T-helper 1 cell (primary cell): ENCODE measurements at regions not wholly inside any gene's neighbourhood (a gene's known extent, or its start where the extent isn't known, plus 50 kb on each side); places are given as distances from the start of the nearest gene placed in this dataset.
A peak's percentile ranks its signal among the peaks of the same experiment; 100 is the strongest.
"Not testable (repeated sequence)": the region's sequence is repeated elsewhere in the genome, so short reads cannot be mapped to it uniquely, and the experiment has no call there.

Source experiments
- DNase-seq, 5 donors: peaks; one replicate each; pipeline ENCODE4 v3.0.0-alpha.2; 2012 to 2020

DNA sequence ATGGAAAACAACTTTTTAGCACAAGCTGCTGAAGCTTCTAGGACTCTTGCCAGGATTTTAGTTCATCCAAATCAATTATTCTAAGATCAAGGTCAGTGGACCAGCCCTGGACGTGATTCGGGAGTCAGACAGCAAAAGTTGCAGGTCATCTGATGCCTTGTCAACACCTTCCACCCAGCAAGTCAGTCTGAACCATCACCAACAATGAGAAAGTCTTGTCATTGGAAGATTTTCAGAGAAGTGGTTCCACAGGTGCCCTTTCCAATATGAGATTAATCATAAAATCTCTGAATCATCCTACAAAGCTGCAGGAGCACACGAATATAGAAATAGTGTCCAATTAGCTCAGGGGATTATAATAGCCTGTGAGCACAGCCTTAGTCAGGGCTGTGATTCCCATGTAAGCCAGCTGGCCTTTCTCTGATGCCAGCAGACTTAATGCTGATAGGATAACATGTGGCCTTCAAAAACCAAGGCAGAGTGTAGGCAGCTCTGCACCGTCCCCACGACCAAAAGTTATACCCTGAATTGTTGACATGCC, 445.0 kb upstream of the TRPC7 start:
- no peak for DNase-seq

DNA sequence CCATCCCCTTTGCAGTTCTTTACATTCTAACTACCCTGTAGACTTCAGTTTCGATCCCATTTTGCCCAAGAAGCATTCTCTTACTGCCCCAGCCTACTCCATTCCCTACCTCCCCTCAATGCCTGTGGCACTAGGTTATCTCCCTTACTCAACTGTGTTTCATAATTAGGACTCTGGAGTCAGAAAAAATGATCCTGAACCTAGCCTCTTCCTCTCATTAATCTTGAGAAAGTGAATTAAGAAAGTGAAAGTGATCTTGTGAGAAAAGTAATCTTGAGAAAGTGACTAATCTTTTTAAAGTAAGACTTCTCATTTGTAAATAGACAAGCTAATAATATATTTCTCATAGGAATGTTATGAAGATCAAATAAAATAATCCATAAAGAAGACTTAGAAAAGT, 444.0 kb upstream of the TRPC7 start:
- no peak for DNase-seq

DNA sequence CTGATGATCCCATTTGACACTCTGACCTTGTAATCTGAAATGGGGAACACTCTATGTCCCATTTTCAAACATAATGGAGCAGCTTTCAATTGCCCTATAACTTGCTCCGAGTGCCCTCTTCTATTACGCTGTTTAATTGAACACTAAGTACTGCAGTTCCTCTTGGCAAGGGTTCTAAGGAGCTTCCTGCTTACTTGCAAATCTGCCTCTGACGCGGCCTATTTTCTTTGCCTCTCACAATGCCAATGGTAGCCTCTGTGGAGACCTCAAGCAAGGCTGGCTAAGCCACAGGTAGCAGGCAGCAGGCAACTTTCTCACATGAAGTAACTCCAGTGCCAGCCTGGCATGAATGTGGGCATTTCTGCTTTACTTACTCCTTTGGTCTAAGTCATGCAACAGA, 443.4 kb upstream of the TRPC7 start:
- DNase-seq, result no peak

DNA sequence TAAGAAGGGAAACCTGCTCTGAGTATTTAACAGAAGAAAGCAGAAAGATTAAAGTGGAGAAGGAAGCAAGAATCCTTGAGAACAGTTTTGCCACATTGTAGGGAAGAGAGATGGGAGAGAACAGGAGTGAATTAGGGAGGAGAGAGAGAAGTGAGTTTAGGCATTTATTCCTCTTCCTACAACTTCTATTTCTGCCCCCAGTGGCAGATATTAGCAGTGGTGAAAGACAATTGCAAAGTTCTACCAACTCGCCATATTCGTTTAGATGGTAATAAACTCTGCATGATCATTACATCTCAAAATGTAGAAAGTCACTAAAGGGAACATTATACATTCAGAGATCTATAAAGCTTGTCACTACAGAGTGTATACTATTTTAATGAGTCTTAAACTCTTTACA, 440.1 kb upstream of the TRPC7 start:
- DNase-seq, result no peak

DNA sequence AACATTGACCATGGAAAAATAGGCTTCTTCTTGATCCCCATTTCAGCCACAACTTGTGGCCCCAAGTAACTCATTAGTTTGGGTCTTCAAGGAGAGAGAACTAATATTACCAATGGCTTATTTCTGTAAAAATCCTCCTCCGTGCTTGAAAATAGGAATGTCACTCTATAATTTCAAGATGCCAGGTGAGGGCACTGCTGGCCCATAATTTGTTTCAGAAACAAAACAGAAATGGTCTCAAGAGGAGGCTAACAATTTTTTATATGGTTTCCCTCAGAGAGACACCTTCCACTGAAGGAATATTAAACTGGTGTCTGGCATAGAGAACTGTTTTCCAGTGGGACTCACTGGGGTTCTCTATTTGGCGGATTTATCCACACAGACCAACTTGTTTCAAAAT, 437.0 kb upstream of the TRPC7 start:
- DNase-seq, result no peak

DNA sequence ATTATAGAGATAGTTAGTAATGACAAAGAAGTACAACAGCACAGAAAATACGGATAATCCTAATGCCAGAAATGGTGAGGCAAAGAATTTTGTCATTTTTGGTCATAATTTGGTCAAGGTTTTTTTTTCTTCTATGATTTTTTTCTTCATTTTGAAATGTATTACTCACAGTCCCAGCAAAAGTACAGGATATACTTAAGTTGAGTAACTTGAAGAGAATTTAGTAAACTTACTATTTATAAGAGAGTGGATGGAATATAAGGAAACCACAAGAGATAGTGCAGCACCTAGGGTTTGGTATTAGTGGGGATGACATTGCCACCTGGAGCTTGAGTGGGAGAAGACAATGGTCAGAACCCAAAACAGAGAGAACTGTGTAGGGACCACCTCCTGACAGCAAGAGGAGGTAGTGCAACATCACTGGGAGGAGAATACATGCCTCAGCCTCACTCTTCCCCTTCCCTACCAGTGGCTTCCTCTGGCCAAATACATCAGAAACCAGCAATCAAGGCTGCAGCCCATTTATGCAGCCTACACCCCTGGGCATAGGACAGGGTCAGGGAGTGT, 434.5 kb upstream of the TRPC7 start:
- no peak for DNase-seq

DNA sequence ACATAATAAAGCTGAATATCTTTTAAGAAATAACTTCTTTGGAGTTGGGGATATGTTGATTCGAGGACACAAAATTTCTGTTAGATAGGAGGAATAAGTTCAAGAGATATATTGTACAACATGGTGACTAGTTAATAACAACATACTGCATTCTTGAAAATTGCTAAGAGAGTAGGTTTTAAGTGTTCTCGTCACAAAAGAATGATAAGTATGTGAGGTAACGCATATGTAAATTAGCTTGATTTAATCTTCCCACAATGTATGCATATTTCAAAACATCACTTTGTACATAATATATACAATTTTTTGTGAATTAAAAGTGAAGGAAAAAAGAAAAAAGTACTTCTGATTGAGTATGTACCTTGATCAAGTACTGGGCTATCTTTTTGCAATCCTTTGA, 428.0 kb upstream of the TRPC7 start:
- DNase-seq, result no peak

DNA sequence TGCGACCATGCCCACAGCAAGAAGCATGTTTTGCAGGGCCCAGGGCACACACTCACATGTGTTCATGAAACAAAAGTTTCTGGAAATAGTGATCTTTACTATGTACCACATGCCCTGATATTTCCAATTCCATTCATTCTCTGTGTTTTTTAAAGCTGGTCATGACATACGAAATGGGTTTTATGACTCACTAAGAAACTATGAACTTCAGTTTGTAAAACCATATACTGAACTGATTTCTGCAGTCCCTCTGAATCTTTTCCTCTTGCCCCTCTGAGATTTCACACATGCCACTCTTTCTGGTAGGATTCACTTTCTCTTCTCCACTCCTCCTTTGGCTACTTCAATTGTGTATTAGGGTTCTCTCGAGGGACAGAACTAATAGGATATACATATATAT, 416.1 kb upstream of the TRPC7 start:
- DNase-seq, result no peak

DNA sequence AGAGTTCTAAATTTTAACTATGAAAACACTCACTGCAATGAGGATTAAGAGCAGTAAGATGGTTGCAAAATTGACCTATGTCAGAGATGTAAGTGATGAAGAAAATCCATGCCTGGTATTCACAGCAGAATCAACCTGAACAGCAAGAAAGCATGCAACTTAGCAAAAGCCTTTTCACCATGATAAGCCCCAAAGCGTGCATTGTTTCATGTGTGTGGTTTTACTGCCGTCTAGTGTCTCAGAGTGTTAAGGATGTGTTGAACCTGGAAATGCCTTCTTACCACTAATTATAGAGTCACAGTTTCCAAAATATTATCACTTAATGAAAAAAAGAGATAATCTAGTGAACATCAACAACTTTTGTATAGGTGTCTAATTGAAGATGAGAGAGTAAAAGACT, 415.2 kb upstream of the TRPC7 start:
- no peak for DNase-seq

DNA sequence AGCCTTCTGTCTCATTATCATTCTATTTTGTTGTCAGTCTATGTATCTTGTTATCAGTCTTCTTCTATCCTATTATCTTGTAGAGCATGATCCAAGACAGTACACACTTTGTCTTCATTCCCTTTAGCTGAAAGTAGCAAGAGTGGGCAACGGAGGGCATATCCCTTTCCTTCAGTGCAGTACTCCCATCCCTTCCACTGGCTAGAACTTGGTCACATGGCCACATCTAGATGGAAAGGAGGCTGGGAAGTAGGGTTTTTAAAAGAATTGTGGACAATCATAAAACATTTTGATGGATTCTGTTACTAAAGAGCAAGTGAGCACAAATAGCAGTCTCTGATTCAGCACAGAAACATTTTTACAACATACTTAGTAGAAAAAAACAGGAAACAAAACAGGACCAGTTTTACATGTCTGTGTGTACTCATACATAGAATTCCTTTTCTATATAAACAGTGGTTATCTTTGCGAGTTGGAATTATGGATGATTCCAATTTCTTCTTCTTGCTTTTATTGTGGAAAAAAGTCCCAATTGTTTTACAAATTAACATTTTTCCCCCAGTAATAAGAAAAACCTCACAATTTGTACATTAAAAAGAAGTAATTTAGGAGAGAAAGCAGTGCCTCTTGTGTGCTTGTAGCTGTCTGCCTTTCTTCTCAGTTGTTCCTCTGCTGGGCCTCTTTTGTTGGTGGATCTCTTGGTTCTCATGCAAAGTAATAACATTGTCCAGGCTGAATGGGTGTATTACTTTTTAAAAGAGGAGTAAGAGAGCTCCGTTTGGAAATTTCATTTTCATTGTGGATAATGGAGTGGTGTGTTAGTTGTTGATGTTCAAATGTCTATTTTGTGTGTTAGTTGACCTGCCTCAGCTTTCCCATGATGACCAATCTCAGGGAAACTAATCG, 410.9 kb upstream of the TRPC7 start:
- no peak for DNase-seq

DNA sequence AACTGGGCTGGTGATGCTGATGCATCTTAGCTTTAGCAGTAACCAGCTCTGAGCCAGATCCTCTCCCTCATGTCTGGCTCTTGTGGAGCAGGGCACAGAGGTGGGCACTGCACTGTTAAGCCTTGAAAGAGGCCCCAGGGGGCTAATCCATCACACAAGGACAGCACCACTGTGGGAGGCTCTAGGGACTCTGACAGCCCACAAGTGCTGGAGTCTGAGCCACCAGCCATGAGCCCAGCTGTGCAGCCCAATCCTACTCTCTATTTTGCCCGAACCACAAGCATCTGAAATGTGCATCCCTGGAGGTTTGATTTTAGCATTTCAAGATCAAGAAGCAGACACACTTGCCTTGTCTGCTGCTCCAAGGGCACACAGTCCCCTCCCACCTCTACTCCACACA, 407.1 kb upstream of the TRPC7 start:
- DNase-seq, result no peak

DNA sequence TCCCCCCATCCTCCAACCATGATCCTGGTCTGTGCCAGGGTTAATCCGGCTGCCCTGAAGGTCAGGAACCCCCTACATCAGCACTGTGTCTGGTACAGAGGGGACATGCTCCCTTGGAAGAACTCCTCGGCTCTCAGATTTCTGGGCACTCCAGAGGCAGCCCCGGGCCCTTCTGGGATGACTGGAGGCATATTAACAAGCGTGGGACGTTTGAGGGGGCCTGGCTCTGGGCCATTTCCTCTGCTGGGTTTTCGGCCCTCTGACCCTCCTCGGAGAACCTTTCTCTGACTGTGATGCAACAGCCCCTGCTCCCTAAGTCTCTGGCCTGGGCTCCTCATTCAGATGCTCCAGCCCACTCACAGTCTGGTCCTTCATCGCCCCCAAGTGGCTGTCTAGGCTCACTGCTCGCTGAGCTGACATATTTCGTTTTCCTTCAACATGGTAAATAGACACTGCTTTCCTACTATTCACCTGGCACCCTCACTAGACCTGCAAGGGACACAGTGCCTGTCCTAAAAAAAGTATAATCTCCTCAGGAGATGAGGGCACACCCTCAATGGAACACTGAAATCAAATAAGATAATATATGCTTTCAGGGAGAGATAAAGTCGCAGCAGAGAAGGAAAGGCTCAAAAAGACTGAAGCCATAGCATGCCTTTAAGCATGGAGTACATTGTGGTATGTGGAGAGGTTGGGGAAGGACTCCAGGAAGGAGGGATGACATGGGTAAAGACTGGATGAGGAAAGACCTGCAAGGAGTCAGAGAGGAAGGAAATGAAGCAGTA, 404.7 kb upstream of the TRPC7 start:
- peak in 1 of 5 donors; percentile 19 for DNase-seq

DNA sequence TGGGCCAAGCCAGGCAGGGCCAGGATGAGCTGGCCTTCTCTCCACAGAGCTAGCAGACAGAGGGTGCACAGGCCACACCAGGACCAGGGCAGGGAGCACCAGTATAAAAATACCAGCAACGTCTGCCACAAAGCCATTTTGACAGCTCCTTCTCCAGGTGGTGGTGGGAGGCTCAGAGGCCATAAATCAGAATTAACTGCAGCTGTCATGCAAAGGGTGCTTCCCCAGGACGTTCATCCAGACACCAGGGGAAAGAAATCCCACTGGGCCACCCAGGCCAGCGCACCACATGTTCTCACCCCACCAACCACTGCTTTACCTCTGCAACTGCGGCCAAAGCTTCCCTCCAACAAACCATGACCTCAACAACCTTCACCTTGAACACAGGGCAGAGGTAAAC, 403.7 kb upstream of the TRPC7 start:
- DNase-seq, result no peak

DNA sequence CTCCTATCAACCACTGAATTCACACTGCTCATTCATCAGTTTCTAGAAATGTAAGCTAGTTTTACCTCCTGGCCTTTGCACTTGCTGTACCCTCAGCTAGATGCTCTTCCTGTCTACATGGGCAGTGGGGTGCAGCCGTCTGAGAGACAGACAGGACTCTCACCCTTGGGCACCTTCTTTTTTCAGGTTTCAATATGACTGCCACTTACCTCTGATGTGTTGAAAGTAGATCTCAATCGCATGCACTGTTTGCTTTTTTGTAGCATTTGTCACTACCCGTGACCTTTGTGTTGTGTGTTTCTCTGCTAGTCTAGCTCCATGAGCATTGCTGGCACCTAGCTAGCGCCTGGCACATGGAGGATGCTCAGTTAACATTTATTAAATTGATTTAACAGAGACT, 403.1 kb upstream of the TRPC7 start:
- no peak for DNase-seq

DNA sequence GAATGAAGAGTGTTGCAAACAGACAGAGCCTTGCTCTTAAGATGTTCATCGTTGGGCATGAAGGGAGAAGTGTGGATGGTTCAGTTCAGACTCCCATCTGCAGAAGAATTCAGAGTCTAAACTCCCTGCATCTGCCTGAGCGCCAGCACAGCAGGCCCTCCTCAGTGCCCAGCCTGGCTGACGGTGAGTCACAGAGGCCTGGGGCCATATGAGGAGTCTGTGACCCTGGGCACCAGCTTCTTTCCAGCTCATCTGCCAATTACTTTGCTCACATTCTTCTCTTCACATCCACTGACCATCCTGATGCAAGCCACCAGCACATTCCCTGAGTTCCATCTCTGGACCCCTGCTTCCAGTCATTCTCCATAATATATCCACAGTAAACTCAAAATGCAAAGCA, 401.1 kb upstream of the TRPC7 start:
- no peak for DNase-seq

DNA sequence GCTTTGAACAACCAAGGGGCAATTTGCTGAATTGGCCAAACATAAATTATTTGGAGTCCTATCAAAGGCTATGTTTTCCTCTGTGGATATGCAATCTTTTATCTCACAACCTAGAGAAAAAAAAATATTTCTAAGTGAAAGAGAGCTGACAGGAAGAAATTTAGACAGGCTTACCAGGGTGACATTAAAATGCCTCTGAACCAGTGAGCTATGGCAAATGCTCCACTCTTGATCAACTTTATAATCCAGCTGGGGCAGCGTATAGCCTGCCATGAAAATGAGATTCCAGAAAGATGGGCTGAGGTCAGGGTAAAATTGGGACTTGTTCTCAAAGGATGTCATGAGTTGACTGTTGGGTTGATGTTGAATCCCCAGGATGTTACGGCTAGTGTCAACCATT, 399.3 kb upstream of the TRPC7 start:
- no peak for DNase-seq

DNA sequence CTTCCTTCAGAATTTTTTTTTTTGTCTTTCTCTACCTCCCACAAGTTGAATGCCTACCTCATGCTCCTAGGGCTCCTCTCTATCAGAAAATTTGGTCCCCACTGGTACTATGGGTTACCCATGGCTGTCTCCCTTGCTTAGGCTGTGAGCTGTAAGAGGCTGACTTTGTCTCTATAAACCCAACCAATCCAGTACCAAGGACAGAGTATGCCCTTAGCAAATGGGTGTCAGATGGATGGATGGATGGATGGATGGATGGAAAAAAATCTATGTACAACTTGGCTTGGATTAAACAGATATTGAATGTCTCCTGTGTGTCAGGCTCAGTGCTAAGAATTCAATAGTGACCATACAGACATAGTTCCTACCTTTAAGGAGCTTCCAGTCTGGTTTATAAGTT, 398.2 kb upstream of the TRPC7 start:
- DNase-seq, result no peak

DNA sequence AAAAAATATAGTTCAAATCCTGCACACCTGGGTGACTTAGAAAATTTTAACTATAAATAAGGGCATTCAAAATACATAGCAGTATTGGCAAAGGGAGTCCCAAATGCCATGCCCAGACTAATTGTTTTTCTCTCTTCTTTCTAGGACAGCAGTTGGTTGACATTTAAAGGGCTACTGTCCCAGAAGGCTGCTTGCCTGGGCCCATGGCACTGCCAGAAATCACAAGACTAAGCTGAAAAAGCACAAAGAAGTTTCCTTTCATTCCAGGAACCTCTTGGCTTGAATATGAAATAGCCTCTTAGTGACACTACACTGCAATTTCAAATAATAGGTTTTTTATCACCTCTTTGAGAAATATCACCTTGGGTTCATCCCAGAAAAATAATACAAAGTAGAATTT, 388.9 kb upstream of the TRPC7 start:
- no peak for DNase-seq

DNA sequence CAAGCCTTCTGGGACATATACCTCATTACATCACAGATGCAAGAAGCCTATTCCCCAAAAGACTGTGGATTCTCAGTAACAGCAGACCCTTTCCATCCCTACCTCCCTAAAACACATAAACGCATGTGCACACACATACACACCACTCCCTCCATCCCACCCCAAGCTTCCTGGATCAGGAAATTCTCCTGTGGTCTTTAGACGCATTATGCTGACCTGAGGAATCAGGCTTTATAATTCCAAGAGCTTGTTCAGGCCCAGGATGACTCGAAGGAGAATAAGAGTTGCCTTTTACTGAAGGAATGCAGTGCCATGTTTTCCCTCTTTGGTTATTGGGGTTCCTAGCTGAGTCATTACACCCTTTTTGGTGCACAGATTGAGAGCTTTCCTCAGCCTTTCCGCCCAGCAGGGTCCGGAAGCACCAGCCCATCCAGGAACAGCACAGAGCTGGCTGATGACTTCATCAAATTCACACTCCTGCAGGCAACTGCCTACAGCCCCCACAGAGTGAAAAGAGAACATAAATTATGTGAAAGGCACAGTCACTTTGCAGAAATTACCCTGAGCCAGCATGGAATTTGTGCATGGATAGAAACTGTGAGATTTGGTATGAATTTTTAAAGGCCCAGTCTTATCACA, 385.0 kb upstream of the TRPC7 start:
- DNase-seq, result no peak

DNA sequence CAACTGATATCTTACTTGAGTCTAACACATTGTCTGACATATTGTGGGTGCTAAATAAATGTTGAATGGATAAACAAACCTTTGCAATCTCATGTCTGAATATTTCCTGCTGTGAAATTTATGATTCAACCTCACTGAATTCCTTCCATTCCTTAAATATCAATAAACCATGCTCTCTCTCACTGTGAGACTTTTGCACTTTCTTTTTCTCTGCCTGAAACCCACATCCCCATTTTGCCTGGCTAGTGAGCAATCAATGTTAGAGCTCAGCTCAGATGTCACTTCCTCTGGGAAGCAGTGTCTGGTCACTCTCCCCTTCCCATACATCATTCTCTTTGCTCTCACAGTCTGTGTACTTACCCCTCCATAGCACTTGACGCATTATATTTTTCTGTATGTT, 383.7 kb upstream of the TRPC7 start:
- DNase-seq, result no peak

DNA sequence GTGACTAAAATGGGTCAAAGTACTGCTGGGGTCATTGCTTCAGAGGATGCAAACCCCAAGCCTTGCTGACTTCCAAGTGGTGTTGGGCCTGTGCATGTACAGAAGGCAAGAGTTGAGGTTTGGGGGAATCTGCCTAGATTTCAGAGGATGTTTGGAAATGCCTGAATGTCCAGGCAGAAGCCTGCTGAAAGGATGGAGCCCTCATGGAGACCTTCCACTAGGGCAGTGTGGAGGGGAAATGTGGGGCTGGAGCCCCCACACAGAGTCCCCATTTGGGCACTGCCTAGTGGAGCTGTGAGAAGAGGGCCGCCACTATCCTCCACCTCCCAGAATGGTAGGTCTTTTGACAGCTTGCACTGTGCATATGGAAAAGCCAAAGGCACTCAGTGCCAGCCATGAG, 377.7 kb upstream of the TRPC7 start:
- DNase-seq, result no peak

DNA sequence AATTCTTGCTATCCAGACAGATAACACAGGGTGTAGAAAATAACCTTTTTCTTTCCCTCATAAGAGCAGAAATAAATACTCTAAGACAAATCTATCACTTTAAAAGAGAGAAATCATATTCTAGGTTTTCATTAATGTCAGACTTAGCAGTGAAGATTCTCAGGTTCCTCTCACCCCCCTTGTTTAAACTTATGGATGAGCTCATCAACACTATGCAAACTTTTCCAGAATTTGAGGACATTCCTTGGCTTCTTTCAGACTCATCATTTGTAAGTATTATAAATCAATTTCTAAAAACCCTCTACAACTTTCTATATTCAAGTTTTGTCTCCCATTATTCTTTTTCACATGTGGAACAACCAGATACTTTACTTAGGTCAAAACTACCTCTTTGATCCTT, 374.9 kb upstream of the TRPC7 start:
- no peak for DNase-seq

DNA sequence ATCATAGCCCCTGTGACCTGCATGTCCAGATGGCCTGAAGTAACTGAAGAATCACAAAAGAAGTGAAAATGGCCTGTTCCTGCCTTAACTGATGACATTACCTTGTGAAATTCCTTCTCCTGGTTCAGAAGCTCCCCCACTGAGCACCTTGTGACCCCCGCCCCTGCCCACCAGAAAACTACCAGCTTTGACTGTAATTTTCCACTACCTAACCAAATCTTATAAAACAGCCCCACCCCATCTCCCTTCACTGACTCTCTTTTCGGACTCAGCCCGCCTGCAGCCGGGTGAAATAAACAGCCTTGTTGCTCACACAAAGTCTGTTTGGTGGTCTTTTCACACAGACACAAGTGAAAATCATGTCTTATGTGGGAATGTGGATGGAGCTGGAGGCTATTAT, 373.9 kb upstream of the TRPC7 start:
- DNase-seq, result not testable (repeated sequence)
